Lower lobe of right lung (tissue), 2 donors: ENCODE measurements at regions not wholly inside any gene's neighbourhood (a gene's known extent, or its start where the extent isn't known, plus 50 kb on each side); places are given as distances from the start of the nearest gene placed in this dataset.

Experiments
- ATAC-seq, 2 donors: fragments of 200-7000 bp; cut with Tn5 transposase; one replicate each; pipeline ENCODE4 v1.9.1; 2020 to 2022; ENCODE audit warnings: mild to moderate bottlenecking in 2 of 2, moderate library complexity in 2 of 2
- DNase-seq: peaks from one replicate; pipeline ENCODE4 v3.0.0-alpha.2; 2020
- H3K27ac ChIP-seq: fragments of 200-600 bp; one replicate; pipeline ENCODE4 v1.8.0; 2022
- H3K27me3 ChIP-seq: fragments of 200-600 bp; one replicate; pipeline ENCODE4 v1.8.0; 2022; ENCODE audit warnings: low read depth
- H3K36me3 ChIP-seq: fragments of 200-600 bp; one replicate; pipeline ENCODE4 v1.8.0; 2022; ENCODE audit warnings: mild to moderate bottlenecking
- H3K4me1 ChIP-seq: fragments of 200-600 bp; one replicate; pipeline ENCODE4 v1.8.0; 2022
- H3K4me3 ChIP-seq: fragments of 200-600 bp; one replicate; pipeline ENCODE4 v1.8.0; 2022; ENCODE audit warnings: mild to moderate bottlenecking
- H3K9me3 ChIP-seq: fragments of 200-600 bp; one replicate; pipeline ENCODE4 v1.8.0; 2022
- intact Hi-C: fragments of 100-400 bp; cut with DNase I; formaldehyde crosslinking; loops from one replicate; pipeline ENCODE4 v1.11.0; 2022
- TF ChIP-seq, protein P1 (sequence below): fragments of 200-600 bp; IDR thresholded peaks from one replicate; pipeline ENCODE4 v1.8.0; 2022; ENCODE audit warnings: antibody characterized with exemption, mild to moderate bottlenecking
- donor health status: DM: no; HTN: yes; CAD: no; lungs with severe emphysema.

DNA sequence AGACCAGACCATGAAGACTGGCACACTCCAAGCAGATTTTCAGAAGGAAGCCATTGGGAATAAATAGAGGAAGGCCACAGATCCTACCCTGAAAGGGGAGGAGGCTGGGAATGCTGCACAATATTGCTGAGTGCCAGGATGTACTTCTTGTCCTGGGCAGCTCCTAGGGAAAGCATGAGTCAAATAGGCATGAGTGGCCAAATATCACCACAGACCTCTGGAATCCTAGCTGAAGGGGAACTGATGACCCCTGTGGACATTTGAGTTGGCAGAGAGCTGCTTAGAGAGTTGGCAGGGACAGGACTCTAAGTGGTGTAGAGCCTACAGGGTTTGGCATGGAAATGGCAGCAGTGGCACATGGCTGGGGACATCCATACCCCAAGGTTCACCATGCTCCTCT, 234.3 kb upstream of the TRPC4 start:
- DNase-seq (no peak), ATAC-seq (no peak)
- no peaks in the 10 kb centered on the region for H3K4me1 ChIP-seq
- H3K9me3 ChIP-seq = no peaks in the 10 kb centered on the region
- intact Hi-C loops = no loop called here
- no peak overlapping the region for H3K27ac ChIP-seq
- no peak overlapping the region for H3K4me3 ChIP-seq
- no peaks in the 10 kb centered on the region for H3K36me3 ChIP-seq
- TF ChIP-seq, protein P1, sequence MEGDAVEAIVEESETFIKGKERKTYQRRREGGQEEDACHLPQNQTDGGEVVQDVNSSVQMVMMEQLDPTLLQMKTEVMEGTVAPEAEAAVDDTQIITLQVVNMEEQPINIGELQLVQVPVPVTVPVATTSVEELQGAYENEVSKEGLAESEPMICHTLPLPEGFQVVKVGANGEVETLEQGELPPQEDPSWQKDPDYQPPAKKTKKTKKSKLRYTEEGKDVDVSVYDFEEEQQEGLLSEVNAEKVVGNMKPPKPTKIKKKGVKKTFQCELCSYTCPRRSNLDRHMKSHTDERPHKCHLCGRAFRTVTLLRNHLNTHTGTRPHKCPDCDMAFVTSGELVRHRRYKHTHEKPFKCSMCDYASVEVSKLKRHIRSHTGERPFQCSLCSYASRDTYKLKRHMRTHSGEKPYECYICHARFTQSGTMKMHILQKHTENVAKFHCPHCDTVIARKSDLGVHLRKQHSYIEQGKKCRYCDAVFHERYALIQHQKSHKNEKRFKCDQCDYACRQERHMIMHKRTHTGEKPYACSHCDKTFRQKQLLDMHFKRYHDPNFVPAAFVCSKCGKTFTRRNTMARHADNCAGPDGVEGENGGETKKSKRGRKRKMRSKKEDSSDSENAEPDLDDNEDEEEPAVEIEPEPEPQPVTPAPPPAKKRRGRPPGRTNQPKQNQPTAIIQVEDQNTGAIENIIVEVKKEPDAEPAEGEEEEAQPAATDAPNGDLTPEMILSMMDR = no peak
- no peaks in the 10 kb centered on the region for H3K27me3 ChIP-seq

DNA sequence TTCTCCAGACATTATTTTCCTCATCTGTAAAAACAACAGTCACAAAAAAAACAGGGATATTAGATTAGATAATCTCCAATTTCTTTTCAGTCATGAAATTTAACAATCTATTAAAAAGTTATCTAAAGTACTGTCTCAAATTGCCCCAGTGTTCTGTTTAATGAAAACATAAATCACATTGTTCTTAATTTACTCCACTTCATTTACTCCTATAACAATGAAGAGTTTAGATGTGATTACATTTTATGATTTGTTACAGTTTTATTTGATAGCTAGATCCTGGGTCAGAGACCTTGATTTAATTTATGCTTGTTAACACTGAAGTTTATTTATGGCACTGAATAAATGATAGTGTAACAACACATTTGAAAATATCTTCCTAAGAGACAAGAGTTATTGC, 230.2 kb upstream of the TRPC4 start:
- H3K27ac ChIP-seq = no peak overlapping the region
- intact Hi-C loops = no loop called here
- DNase-seq (no peak), ATAC-seq (no peak)
- no peaks in the 10 kb centered on the region for H3K9me3 ChIP-seq
- TF ChIP-seq, protein P1 = no peak
- H3K4me1 ChIP-seq = no peaks in the 10 kb centered on the region
- H3K36me3 ChIP-seq = no peaks in the 10 kb centered on the region
- H3K4me3 ChIP-seq = no peak overlapping the region
- no peaks in the 10 kb centered on the region for H3K27me3 ChIP-seq

DNA sequence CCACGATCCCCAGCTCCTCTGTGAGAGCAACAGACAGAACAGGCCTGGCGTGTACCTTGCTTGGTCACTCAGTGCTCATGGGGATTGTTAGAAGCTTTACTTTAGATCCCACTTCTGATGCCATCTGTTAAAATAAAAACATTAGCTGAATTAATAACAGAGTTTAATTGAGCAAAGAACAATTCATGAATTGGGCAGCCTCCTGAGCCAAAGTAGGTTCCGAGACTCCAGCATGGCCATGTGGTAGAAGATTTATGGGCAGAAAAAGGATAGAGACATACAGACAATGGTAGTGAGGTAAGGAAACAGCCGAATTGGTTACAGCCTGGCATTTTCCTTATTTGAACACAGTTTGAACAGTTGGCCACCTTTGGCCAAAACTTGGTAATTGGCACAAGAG, 223.9 kb upstream of the TRPC4 start:
- ATAC-seq (no peak), DNase-seq (no peak)
- intact Hi-C loops = no loop called here
- Histone ChIP-seq H3K4me1 (no peaks in the 10 kb centered on the region), H3K4me3 (no peak overlapping the region), H3K27me3 (no peaks in the 10 kb centered on the region), H3K36me3 (no peaks in the 10 kb centered on the region), H3K27ac (no peak overlapping the region), H3K9me3 (no peaks in the 10 kb centered on the region)
- TF ChIP-seq, protein P1 = no peak

DNA sequence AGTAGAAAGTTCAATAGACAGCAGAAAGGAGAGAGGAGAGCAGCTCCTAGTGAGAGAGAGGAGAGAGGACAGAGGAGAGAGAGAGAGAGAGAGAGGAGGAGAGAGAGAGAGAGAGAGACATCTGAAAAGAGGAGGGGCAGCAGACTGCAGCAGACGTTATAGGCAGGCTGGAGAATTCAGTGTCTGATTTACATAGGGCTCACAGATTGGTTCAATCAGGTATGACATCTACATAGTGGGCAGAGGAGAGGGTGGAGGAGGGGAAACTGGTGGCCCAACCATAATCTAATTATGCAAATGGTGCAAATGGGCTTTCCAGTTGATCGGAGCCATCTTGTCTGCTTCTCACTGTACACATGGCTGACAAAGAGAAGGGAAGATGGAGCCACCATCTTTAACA, 221.3 kb upstream of the TRPC4 start:
- ATAC-seq (no peak), DNase-seq (no peak)
- Histone ChIP-seq H3K27me3 (no peaks in the 10 kb centered on the region), H3K4me1 (no peaks in the 10 kb centered on the region), H3K36me3 (no peaks in the 10 kb centered on the region), H3K4me3 (no peak overlapping the region), H3K9me3 (no peaks in the 10 kb centered on the region), H3K27ac (no peak overlapping the region)
- TF ChIP-seq, protein P1 = no peak
- intact Hi-C loops = no loop called here

DNA sequence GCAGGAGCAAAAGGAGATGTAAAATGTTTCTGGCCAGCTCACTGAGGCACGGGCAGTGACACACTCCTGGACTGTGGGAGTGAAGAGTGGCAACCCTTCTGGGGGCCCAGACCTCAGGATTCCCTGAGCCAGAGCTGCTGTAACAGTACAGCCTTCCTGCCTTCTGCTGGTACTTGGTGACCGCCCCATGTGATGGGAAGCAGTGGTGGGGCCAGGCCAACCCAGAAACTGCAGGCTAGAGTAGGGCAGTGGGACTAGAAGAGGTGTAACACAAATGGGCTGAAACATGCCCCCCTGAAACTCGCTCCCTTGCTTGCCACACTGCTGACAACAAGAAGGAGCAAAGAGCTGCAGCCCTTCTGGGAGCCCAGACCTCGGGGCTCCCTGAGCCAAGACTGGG, 217.1 kb upstream of the TRPC4 start:
- H3K27ac ChIP-seq = no peak overlapping the region
- intact Hi-C loops = no loop called here
- no peaks in the 10 kb centered on the region for H3K4me1 ChIP-seq
- no peaks in the 10 kb centered on the region for H3K36me3 ChIP-seq
- H3K4me3 ChIP-seq = no peak overlapping the region
- no peak for ATAC-seq
- H3K27me3 ChIP-seq = no peaks in the 10 kb centered on the region
- no peak for DNase-seq
- H3K9me3 ChIP-seq = no peaks in the 10 kb centered on the region
- TF ChIP-seq, protein P1 = no peak

DNA sequence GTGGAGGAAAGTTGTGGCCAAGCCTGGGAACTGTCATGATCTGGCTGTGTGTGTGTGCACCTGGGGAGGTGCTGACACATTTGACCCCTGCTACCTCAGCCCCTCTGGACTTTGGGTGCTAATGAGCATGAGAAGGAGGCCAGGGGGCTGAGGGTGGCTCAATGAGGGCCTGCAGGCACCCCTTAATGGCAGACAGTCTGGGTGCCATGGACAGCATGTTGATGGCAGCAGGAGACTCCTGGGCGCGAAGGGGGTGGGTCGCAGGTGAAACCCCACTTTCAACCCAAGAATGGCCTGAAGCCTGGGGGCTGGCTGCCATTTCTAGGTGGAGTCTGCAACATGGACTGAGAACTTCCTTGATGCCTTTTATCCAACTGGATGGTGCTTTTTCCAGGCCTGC, 216.4 kb upstream of the TRPC4 start:
- no peaks in the 10 kb centered on the region for H3K4me1 ChIP-seq
- H3K27me3 ChIP-seq = no peaks in the 10 kb centered on the region
- H3K9me3 ChIP-seq = no peaks in the 10 kb centered on the region
- intact Hi-C loops = no loop called here
- TF ChIP-seq, protein P1 = no peak
- peak in 1 of 2 donors; percentile 29 for ATAC-seq
- no peaks in the 10 kb centered on the region for H3K36me3 ChIP-seq
- no peak for DNase-seq
- H3K27ac ChIP-seq = no peak overlapping the region
- no peak overlapping the region for H3K4me3 ChIP-seq
